Neural progenitor cell (in vitro differentiated cells): ENCODE measurements at regions not wholly inside any gene's neighbourhood (a gene's known extent, or its start where the extent isn't known, plus 50 kb on each side); places are given as distances from the start of the nearest gene placed in this dataset.

ENCODE experiments used
- EZH2 ChIP-seq: fragments of 200-600 bp; sonication (generic); IDR thresholded peaks from 2 replicates; pipeline ENCODE4 v1.6.1; 2017; ENCODE audit warnings: antibody characterized with exemption, mild to moderate bottlenecking, moderate library complexity
- EZH2phosphoT487 ChIP-seq: fragments of 200-600 bp; sonication (generic); IDR thresholded peaks from 2 replicates; pipeline ENCODE4 v1.6.1; 2017; ENCODE audit warnings: antibody characterized with exemption
- TF ChIP-seq, protein P1 (sequence below): fragments of 200-600 bp; sonication (generic); IDR thresholded peaks from 2 replicates; pipeline ENCODE4 v1.5.1; 2017; ENCODE audit warnings: antibody characterized with exemption, mild to moderate bottlenecking

DNA sequence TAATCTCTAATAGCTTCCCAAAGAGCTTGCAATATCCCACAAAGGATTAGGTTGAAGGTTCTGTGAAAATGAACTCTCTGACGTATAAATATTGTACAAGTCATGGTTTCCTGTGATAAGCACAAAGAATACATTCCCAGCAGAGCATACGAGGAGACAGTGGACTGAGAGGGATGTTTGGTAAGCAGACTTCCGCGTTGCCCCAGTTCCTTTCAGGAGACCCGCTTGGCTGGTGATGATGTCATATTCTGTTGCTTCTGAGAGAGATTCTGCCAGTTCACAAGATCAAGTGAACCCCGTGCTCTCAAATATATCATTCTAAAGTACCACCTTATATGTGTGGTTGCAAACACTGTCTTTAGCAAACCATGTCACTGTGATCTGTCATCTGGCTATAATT, 323.9 kb upstream of the CASK start:
- TF ChIP-seq, protein P1, sequence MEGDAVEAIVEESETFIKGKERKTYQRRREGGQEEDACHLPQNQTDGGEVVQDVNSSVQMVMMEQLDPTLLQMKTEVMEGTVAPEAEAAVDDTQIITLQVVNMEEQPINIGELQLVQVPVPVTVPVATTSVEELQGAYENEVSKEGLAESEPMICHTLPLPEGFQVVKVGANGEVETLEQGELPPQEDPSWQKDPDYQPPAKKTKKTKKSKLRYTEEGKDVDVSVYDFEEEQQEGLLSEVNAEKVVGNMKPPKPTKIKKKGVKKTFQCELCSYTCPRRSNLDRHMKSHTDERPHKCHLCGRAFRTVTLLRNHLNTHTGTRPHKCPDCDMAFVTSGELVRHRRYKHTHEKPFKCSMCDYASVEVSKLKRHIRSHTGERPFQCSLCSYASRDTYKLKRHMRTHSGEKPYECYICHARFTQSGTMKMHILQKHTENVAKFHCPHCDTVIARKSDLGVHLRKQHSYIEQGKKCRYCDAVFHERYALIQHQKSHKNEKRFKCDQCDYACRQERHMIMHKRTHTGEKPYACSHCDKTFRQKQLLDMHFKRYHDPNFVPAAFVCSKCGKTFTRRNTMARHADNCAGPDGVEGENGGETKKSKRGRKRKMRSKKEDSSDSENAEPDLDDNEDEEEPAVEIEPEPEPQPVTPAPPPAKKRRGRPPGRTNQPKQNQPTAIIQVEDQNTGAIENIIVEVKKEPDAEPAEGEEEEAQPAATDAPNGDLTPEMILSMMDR: no peak
- TF ChIP-seq EZH2: no peak
- no peak for TF ChIP-seq EZH2phosphoT487
